ENCODE measurements at regions not wholly inside any gene's neighbourhood (a gene's known extent, or its start where the extent isn't known, plus 50 kb on each side); places are given as distances from the start of the nearest gene placed in this dataset.

GRCh38 chrX:940691-941090 is 271.8 kb downstream of the CRLF2 start:
- no peak for TF ChIP-seq CTCF (IDR thresholded peaks at IDR 0.05)
- TF ChIP-seq POLR2A (IDR thresholded peaks at IDR 0.05), result no peak

Measured in upper lobe of left lung (tissue), 4 donors.